Gastrocnemius medialis (tissue), 4 donors: ENCODE measurements at regions not wholly inside any gene's neighbourhood (a gene's known extent, or its start where the extent isn't known, plus 50 kb on each side); places are given as distances from the start of the nearest gene placed in this dataset.

ENCODE experiments used
- POLR2A ChIP-seq, 2 donors: fragments of 450-650 bp; IDR thresholded peaks; one replicate each; pipeline ENCODE4 v1.6.1; 2017; ENCODE audit warnings: antibody characterized with exemption in 2 of 2, mild to moderate bottlenecking in 2 of 2, moderate library complexity in 2 of 2
- TF ChIP-seq, protein P1 (sequence below), 5 experiments: fragments of 450-650 bp in 3 of 5; fragments of 200-600 bp in 2 of 5; sonication (generic) in 2 of 5; IDR thresholded peaks in 4 of 5; conservative IDR thresholded peaks in 1 of 5; 1 replicate in 4 of 5; 2 replicates in 1 of 5; pipeline ENCODE4 v1.5.1; 2016 to 2019; ENCODE audit warnings: antibody characterized with exemption in 5 of 5, mild to moderate bottlenecking in 3 of 5, moderate library complexity in 3 of 5

DNA sequence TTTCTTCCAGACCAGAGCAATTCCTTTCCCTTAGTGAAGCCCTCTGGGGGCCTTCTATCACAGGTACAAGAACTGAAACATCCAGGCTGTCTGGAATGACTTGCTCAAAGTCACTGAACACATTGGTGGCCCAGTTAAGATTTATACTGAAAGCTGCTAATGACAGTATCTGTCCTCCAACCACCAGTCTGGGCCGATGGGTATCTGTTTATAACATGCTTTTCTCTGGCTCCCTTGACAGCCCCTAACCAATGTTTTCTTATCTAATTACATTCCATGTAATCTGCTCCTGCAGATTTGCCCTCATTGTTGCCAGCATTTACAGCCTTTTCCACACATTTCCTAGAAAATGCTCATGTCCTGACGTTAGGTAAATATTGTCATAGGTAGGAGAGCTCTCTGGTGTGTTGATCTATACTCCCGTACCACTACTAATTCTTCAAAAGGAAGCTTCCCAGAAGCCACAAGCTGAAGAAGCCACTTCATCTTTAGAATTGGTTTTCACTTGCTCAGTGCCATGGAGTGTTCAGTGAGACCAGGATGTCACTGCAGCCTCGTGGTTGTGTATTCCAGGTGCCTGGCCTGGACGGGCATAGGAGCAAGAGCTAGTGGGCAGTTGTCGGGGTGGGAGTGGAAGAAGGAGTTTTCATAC lies 163.9 kb downstream of the TSEN15 start:
- TF ChIP-seq, protein P1, sequence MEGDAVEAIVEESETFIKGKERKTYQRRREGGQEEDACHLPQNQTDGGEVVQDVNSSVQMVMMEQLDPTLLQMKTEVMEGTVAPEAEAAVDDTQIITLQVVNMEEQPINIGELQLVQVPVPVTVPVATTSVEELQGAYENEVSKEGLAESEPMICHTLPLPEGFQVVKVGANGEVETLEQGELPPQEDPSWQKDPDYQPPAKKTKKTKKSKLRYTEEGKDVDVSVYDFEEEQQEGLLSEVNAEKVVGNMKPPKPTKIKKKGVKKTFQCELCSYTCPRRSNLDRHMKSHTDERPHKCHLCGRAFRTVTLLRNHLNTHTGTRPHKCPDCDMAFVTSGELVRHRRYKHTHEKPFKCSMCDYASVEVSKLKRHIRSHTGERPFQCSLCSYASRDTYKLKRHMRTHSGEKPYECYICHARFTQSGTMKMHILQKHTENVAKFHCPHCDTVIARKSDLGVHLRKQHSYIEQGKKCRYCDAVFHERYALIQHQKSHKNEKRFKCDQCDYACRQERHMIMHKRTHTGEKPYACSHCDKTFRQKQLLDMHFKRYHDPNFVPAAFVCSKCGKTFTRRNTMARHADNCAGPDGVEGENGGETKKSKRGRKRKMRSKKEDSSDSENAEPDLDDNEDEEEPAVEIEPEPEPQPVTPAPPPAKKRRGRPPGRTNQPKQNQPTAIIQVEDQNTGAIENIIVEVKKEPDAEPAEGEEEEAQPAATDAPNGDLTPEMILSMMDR (IDR thresholded peaks at IDR 0.05 in 4 of 5, conservative IDR thresholded peaks at IDR 0.05 in 1 of 5) = no peak
- no peak for TF ChIP-seq POLR2A (IDR thresholded peaks at IDR 0.05)
